ENCODE measurements at regions not wholly inside any gene's neighbourhood (a gene's known extent, or its start where the extent isn't known, plus 50 kb on each side); places are given as distances from the start of the nearest gene placed in this dataset.

- DNase-seq = no peak
- H3K9me3 ChIP-seq (ENCODE audit: control insufficient read depth, low read depth, low read length) = no peaks in the 10 kb centered on the region
- H3K27ac ChIP-seq (ENCODE audit: low read length) = no peak overlapping the region
- H3K36me3 ChIP-seq (ENCODE audit: control insufficient read depth, insufficient read depth, low read length) = no peaks in the 10 kb centered on the region
- no peaks in the 10 kb centered on the region for H3K4me1 ChIP-seq (ENCODE audit: control insufficient read depth, insufficient read depth, low read length)
- no peak overlapping the region for H3K4me3 ChIP-seq (ENCODE audit: low read length)
- H3K27me3 ChIP-seq (ENCODE audit: control insufficient read depth, insufficient read depth, low read length) = no peaks in the 10 kb centered on the region
- WGBS (ENCODE audit: insufficient coverage, low lambda C conversion rate) = 80% methylated on average over 1 of the region's 1 CpG
These were observed 192.3 kb downstream of the AMY1C start for GRCh38 chr1:103942029-103942428.

- no peaks in the 10 kb centered on the region for H3K36me3 ChIP-seq (ENCODE audit: control insufficient read depth, insufficient read depth, low read length)
- H3K9me3 ChIP-seq (ENCODE audit: control insufficient read depth, low read depth, low read length) = no peaks in the 10 kb centered on the region
- no peak overlapping the region for H3K4me3 ChIP-seq (ENCODE audit: low read length)
- 60% methylated on average over 2 of the region's 3 CpGs for WGBS (ENCODE audit: insufficient coverage, low lambda C conversion rate)
- H3K27me3 ChIP-seq (ENCODE audit: control insufficient read depth, insufficient read depth, low read length) = no peaks in the 10 kb centered on the region
- DNase-seq = no peak
- H3K4me1 ChIP-seq (ENCODE audit: control insufficient read depth, insufficient read depth, low read length) = no peaks in the 10 kb centered on the region
- no peak overlapping the region for H3K27ac ChIP-seq (ENCODE audit: low read length)
These were observed 196.1 kb downstream of the AMY1C start for GRCh38 chr1:103945774-103946173.

GRCh38 chr1:103948526-103948925, 198.8 kb downstream of the AMY1C start:
- Histone ChIP-seq H3K27me3 (ENCODE audit: control insufficient read depth, insufficient read depth, low read length) (no peaks in the 10 kb centered on the region), H3K36me3 (ENCODE audit: control insufficient read depth, insufficient read depth, low read length) (no peaks in the 10 kb centered on the region), H3K4me3 (ENCODE audit: low read length) (no peak overlapping the region), H3K27ac (ENCODE audit: low read length) (no peak overlapping the region), H3K4me1 (ENCODE audit: control insufficient read depth, insufficient read depth, low read length) (no peaks in the 10 kb centered on the region), H3K9me3 (ENCODE audit: control insufficient read depth, low read depth, low read length) (no peaks in the 10 kb centered on the region)
- WGBS (ENCODE audit: insufficient coverage, low lambda C conversion rate) = 17% methylated on average over 1 of the region's 3 CpGs
- no peak for DNase-seq

GRCh38 chr1:103949779-103950178, 200.1 kb downstream of the AMY1C start:
- H3K4me3 ChIP-seq (ENCODE audit: low read length) = no peak overlapping the region
- H3K27me3 ChIP-seq (ENCODE audit: control insufficient read depth, insufficient read depth, low read length) = no peaks in the 10 kb centered on the region
- H3K9me3 ChIP-seq (ENCODE audit: control insufficient read depth, low read depth, low read length) = no peaks in the 10 kb centered on the region
- H3K4me1 ChIP-seq (ENCODE audit: control insufficient read depth, insufficient read depth, low read length) = no peaks in the 10 kb centered on the region
- DNase-seq = no peak
- H3K36me3 ChIP-seq (ENCODE audit: control insufficient read depth, insufficient read depth, low read length) = no peaks in the 10 kb centered on the region
- H3K27ac ChIP-seq (ENCODE audit: low read length) = no peak overlapping the region

GRCh38 chr1:103953386-103953785, 203.7 kb downstream of the AMY1C start:
- Histone ChIP-seq H3K27ac (ENCODE audit: low read length) (no peak overlapping the region), H3K27me3 (ENCODE audit: control insufficient read depth, insufficient read depth, low read length) (no peaks in the 10 kb centered on the region), H3K36me3 (ENCODE audit: control insufficient read depth, insufficient read depth, low read length) (no peaks in the 10 kb centered on the region), H3K4me1 (ENCODE audit: control insufficient read depth, insufficient read depth, low read length) (no peaks in the 10 kb centered on the region), H3K9me3 (ENCODE audit: control insufficient read depth, low read depth, low read length) (no peaks in the 10 kb centered on the region), H3K4me3 (ENCODE audit: low read length) (no peak overlapping the region)
- DNase-seq = no peak
- 63% methylated on average over 3 of the region's 4 CpGs for WGBS (ENCODE audit: insufficient coverage, low lambda C conversion rate)

- H3K4me3 ChIP-seq (ENCODE audit: low read length) = no peak overlapping the region
- no peaks in the 10 kb centered on the region for H3K36me3 ChIP-seq (ENCODE audit: control insufficient read depth, insufficient read depth, low read length)
- WGBS (ENCODE audit: insufficient coverage, low lambda C conversion rate) = no CpG with 5 or more reads among the region's 1 CpG
- no peak for DNase-seq
- peaks cover 13% of the 10 kb centered on the region for H3K9me3 ChIP-seq (ENCODE audit: control insufficient read depth, low read depth, low read length)
- H3K27me3 ChIP-seq (ENCODE audit: control insufficient read depth, insufficient read depth, low read length) = no peaks in the 10 kb centered on the region
- H3K27ac ChIP-seq (ENCODE audit: low read length) = no peak overlapping the region
- no peaks in the 10 kb centered on the region for H3K4me1 ChIP-seq (ENCODE audit: control insufficient read depth, insufficient read depth, low read length)
These were observed 209.0 kb downstream of the AMY1C start for GRCh38 chr1:103958699-103959098.

- H3K36me3 ChIP-seq (ENCODE audit: control insufficient read depth, insufficient read depth, low read length) = no peaks in the 10 kb centered on the region
These were observed 209.9 kb downstream of the AMY1C start for GRCh38 chr1:103959565-103959964.

GRCh38 chr1:103960045-103960444, 210.3 kb downstream of the AMY1C start:
- WGBS (ENCODE audit: insufficient coverage, low lambda C conversion rate) = no CpG with 5 or more reads among the region's 3 CpGs
- H3K27ac ChIP-seq (ENCODE audit: low read length) = no peak overlapping the region
- H3K4me1 ChIP-seq (ENCODE audit: control insufficient read depth, insufficient read depth, low read length) = no peaks in the 10 kb centered on the region
- no peak for DNase-seq
- H3K9me3 ChIP-seq (ENCODE audit: control insufficient read depth, low read depth, low read length) = peaks cover 13% of the 10 kb centered on the region
- no peaks in the 10 kb centered on the region for H3K36me3 ChIP-seq (ENCODE audit: control insufficient read depth, insufficient read depth, low read length)
- no peak overlapping the region for H3K4me3 ChIP-seq (ENCODE audit: low read length)
- no peaks in the 10 kb centered on the region for H3K27me3 ChIP-seq (ENCODE audit: control insufficient read depth, insufficient read depth, low read length)

More at GRCh38 chr1:103959565-103959964, 209.9 kb downstream of the AMY1C start:
- no peak for DNase-seq
- no peak overlapping the region for H3K4me3 ChIP-seq (ENCODE audit: low read length)
- no peaks in the 10 kb centered on the region for H3K4me1 ChIP-seq (ENCODE audit: control insufficient read depth, insufficient read depth, low read length)
- no peak overlapping the region for H3K27ac ChIP-seq (ENCODE audit: low read length)
- no peaks in the 10 kb centered on the region for H3K27me3 ChIP-seq (ENCODE audit: control insufficient read depth, insufficient read depth, low read length)
- H3K9me3 ChIP-seq (ENCODE audit: control insufficient read depth, low read depth, low read length) = peaks cover 13% of the 10 kb centered on the region
- WGBS (ENCODE audit: insufficient coverage, low lambda C conversion rate) = no CpG with 5 or more reads among the region's 4 CpGs

- Histone ChIP-seq H3K4me1 (ENCODE audit: control insufficient read depth, insufficient read depth, low read length) (no peaks in the 10 kb centered on the region), H3K27me3 (ENCODE audit: control insufficient read depth, insufficient read depth, low read length) (no peaks in the 10 kb centered on the region), H3K4me3 (ENCODE audit: low read length) (no peak overlapping the region), H3K9me3 (ENCODE audit: control insufficient read depth, low read depth, low read length) (peaks cover 13% of the 10 kb centered on the region), H3K27ac (ENCODE audit: low read length) (no peak overlapping the region), H3K36me3 (ENCODE audit: control insufficient read depth, insufficient read depth, low read length) (no peaks in the 10 kb centered on the region)
- no CpG with 5 or more reads among the region's 6 CpGs for WGBS (ENCODE audit: insufficient coverage, low lambda C conversion rate)
- DNase-seq = no peak
These were observed 211.0 kb downstream of the AMY1C start for GRCh38 chr1:103960710-103961109.

- WGBS (ENCODE audit: insufficient coverage, low lambda C conversion rate) = 100% methylated on average over 2 of the region's 3 CpGs
- DNase-seq = no peak
- Histone ChIP-seq H3K9me3 (ENCODE audit: control insufficient read depth, low read depth, low read length) (no peaks in the 10 kb centered on the region), H3K27ac (ENCODE audit: low read length) (no peak overlapping the region), H3K4me1 (ENCODE audit: control insufficient read depth, insufficient read depth, low read length) (no peaks in the 10 kb centered on the region), H3K4me3 (ENCODE audit: low read length) (no peak overlapping the region), H3K27me3 (ENCODE audit: control insufficient read depth, insufficient read depth, low read length) (no peaks in the 10 kb centered on the region), H3K36me3 (ENCODE audit: control insufficient read depth, insufficient read depth, low read length) (no peaks in the 10 kb centered on the region)
These were observed 237.1 kb downstream of the AMY1C start for GRCh38 chr1:103986792-103987191.

GRCh38 chr1:103997631-103998030, 247.9 kb downstream of the AMY1C start:
- 43% methylated on average over 1 of the region's 3 CpGs for WGBS (ENCODE audit: insufficient coverage, low lambda C conversion rate)
- H3K36me3 ChIP-seq (ENCODE audit: control insufficient read depth, insufficient read depth, low read length) = no peaks in the 10 kb centered on the region
- H3K4me3 ChIP-seq (ENCODE audit: low read length) = no peak overlapping the region
- no peak for DNase-seq
- no peak overlapping the region for H3K27ac ChIP-seq (ENCODE audit: low read length)
- H3K27me3 ChIP-seq (ENCODE audit: control insufficient read depth, insufficient read depth, low read length) = no peaks in the 10 kb centered on the region
- H3K4me1 ChIP-seq (ENCODE audit: control insufficient read depth, insufficient read depth, low read length) = no peaks in the 10 kb centered on the region
- no peaks in the 10 kb centered on the region for H3K9me3 ChIP-seq (ENCODE audit: control insufficient read depth, low read depth, low read length)

Measured in large intestine (tissue), 3 donors.